WTC11 (cell line): ENCODE measurements at regions not wholly inside any gene's neighbourhood (a gene's known extent, or its start where the extent isn't known, plus 50 kb on each side); places are given as distances from the start of the nearest gene placed in this dataset.

Source experiments
- ATAC-seq: fragments of 200-7000 bp; cut with Tn5 transposase; 2 replicates; pipeline ENCODE4 v1.10.0; 2021; ENCODE audit warnings: mild to moderate bottlenecking, moderate library complexity
- CTCF ChIA-PET: fragments of 300-600 bp; sonication (Branson Sonifier 250); formaldehyde crosslinking; loops from one replicate; lab custom pipeline; 2021; ENCODE audit warnings: antibody characterized with exemption; lab: Charles Lee
- POLR2A ChIA-PET: fragments of 350-600 bp; sonication (Branson Sonifier 250); formaldehyde crosslinking; loops from one replicate; lab custom pipeline; 2021; ENCODE audit warnings: antibody characterized with exemption; lab: Charles Lee
- DNase-seq: peaks from one replicate; pipeline ENCODE4 v3.0.0; 2021; ENCODE audit warnings: low spot score
- H3K27ac Mint-ChIP-seq: 2 replicates; pipeline ENCODE4 v1.8.0; 2021; ENCODE audit warnings: mixed read lengths
- H3K27me3 Mint-ChIP-seq: 2 replicates; pipeline ENCODE4 v1.8.0; 2021; ENCODE audit warnings: low read depth, mild to moderate bottlenecking, moderate library complexity, mixed read lengths
- H3K36me3 Mint-ChIP-seq: 2 replicates; pipeline ENCODE4 v1.8.0; 2021; ENCODE audit warnings: mixed read lengths
- H3K4me1 Mint-ChIP-seq: 2 replicates; pipeline ENCODE4 v1.8.0; 2022; ENCODE audit warnings: mixed read lengths
- H3K4me3 Mint-ChIP-seq: 2 replicates; pipeline ENCODE4 v1.8.0; 2021; ENCODE audit warnings: mild to moderate bottlenecking, moderate library complexity, mixed read lengths
- H3K9me3 Mint-ChIP-seq: 2 replicates; pipeline ENCODE4 v1.8.0; 2021; ENCODE audit warnings: mixed read lengths
- ATF1 ChIP-seq: sonication (generic); formaldehyde crosslinking; IDR thresholded peaks from 2 replicates; pipeline ENCODE4 v1.8.1; 2023; ENCODE audit warnings: mild to moderate bottlenecking, moderate library complexity, missing genetic modification reagents
- ESRRA ChIP-seq: sonication (generic); formaldehyde crosslinking; IDR thresholded peaks from 2 replicates; pipeline ENCODE4 v1.8.1; 2022; ENCODE audit warnings: mild to moderate bottlenecking, missing genetic modification reagents, borderline replicate concordance
- FOXK1 ChIP-seq: sonication (generic); formaldehyde crosslinking; IDR thresholded peaks from 2 replicates; pipeline ENCODE4 v1.8.0; 2022; ENCODE audit warnings: mild to moderate bottlenecking, moderate library complexity, missing genetic modification reagents
- FOXP1 ChIP-seq: sonication (generic); formaldehyde crosslinking; IDR thresholded peaks from 2 replicates; pipeline ENCODE4 v1.8.0; 2022; ENCODE audit warnings: missing genetic modification reagents, mild to moderate bottlenecking, moderate library complexity, borderline replicate concordance
- GRHL2 ChIP-seq: fragments of 250-450 bp; sonication (Bioruptor Pico); IDR thresholded peaks from 2 replicates; pipeline ENCODE4 v1.8.0; 2022; ENCODE audit warnings: mild to moderate bottlenecking, moderate library complexity; ENCODE audit not compliant: insufficient replicate concordance, severe bottlenecking
- NR1H2 ChIP-seq: sonication (generic); formaldehyde crosslinking; IDR thresholded peaks from 2 replicates; pipeline ENCODE4 v1.9.0; 2021; ENCODE audit warnings: mild to moderate bottlenecking, moderate library complexity, missing genetic modification reagents
- RORB ChIP-seq: fragments of 250-450 bp; sonication (Bioruptor Pico); IDR thresholded peaks from 2 replicates; pipeline ENCODE4 v1.9.0; 2021; ENCODE audit warnings: mild to moderate bottlenecking
- SOX15 ChIP-seq: fragments of 250-450 bp; sonication (Bioruptor Pico); IDR thresholded peaks from 2 replicates; pipeline ENCODE4 v1.9.0; 2021; ENCODE audit warnings: mild to moderate bottlenecking
- TCF7 ChIP-seq: sonication (generic); formaldehyde crosslinking; IDR thresholded peaks from 2 replicates; pipeline ENCODE4 v1.8.0; 2022; ENCODE audit warnings: mild to moderate bottlenecking, low read depth, missing genetic modification reagents, moderate library complexity
- TEAD1 ChIP-seq: sonication (generic); formaldehyde crosslinking; IDR thresholded peaks from 2 replicates; pipeline ENCODE4 v1.8.0; 2022; ENCODE audit warnings: mild to moderate bottlenecking, missing genetic modification reagents
- TP53 ChIP-seq: sonication (generic); formaldehyde crosslinking; IDR thresholded peaks from 2 replicates; pipeline ENCODE4 v1.8.1; 2023; ENCODE audit warnings: mild to moderate bottlenecking, missing genetic modification reagents
- ZBTB21 ChIP-seq: sonication (generic); formaldehyde crosslinking; IDR thresholded peaks from 2 replicates; pipeline ENCODE4 v1.8.1; 2023; ENCODE audit warnings: mild to moderate bottlenecking, missing genetic modification reagents, borderline replicate concordance
- TF ChIP-seq, protein P1 (sequence below): fragments of 200-600 bp; IDR thresholded peaks from 2 replicates; pipeline ENCODE4 v1.8.0; 2022; ENCODE audit warnings: antibody characterized with exemption
- TF ChIP-seq, protein P2 (sequence below): sonication (generic); formaldehyde crosslinking; IDR thresholded peaks from 2 replicates; pipeline ENCODE4 v1.8.1; 2022; ENCODE audit warnings: mild to moderate bottlenecking, moderate library complexity, missing genetic modification reagents
- TF ChIP-seq, protein P3 (sequence below): sonication (generic); formaldehyde crosslinking; IDR thresholded peaks from 2 replicates; pipeline ENCODE4 v1.8.0; 2022; ENCODE audit warnings: mild to moderate bottlenecking, missing genetic modification reagents
- TF ChIP-seq, protein P4 (sequence below): sonication (generic); formaldehyde crosslinking; conservative IDR thresholded peaks from 2 replicates; pipeline ENCODE4 v1.8.1; 2023; ENCODE audit warnings: mild to moderate bottlenecking, low read depth, missing genetic modification reagents, moderate library complexity
- TF ChIP-seq, protein P5 (sequence below): sonication (generic); formaldehyde crosslinking; IDR thresholded peaks from 2 replicates; pipeline ENCODE4 v1.8.0; 2023; ENCODE audit warnings: mild to moderate bottlenecking, missing genetic modification reagents

DNA sequence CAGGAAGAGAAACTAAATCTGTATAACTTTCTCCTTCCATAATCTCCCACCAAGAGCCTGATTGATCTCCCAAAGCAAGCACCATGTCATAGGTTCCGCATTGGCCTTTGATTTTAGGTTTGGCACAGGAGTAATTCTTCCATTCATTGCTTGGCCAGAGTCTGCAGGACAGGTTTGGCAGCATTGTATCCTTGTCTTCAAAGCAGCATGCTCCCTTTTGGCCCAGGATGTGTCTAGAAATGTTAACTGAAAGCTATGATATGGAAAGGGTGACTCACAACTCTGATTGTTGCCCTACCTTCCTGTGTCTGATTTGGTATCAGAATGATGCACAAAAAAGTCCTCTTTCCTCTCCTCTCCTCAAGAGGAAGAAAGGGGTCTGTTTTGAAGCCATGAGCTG, 824.3 kb upstream of the PRMT6 start:
- no peak for ATAC-seq
- CTCF ChIA-PET = no interaction called here
- DNase-seq = no peak
- TF ChIP-seq NR1H2 (CRISPR knock-in tag) (no peak), TEAD1 (no peak), RORB (CRISPR knock-in tag) (no peak)
- TF ChIP-seq, protein P1, sequence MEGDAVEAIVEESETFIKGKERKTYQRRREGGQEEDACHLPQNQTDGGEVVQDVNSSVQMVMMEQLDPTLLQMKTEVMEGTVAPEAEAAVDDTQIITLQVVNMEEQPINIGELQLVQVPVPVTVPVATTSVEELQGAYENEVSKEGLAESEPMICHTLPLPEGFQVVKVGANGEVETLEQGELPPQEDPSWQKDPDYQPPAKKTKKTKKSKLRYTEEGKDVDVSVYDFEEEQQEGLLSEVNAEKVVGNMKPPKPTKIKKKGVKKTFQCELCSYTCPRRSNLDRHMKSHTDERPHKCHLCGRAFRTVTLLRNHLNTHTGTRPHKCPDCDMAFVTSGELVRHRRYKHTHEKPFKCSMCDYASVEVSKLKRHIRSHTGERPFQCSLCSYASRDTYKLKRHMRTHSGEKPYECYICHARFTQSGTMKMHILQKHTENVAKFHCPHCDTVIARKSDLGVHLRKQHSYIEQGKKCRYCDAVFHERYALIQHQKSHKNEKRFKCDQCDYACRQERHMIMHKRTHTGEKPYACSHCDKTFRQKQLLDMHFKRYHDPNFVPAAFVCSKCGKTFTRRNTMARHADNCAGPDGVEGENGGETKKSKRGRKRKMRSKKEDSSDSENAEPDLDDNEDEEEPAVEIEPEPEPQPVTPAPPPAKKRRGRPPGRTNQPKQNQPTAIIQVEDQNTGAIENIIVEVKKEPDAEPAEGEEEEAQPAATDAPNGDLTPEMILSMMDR = no peak
- TF ChIP-seq, protein P2, sequence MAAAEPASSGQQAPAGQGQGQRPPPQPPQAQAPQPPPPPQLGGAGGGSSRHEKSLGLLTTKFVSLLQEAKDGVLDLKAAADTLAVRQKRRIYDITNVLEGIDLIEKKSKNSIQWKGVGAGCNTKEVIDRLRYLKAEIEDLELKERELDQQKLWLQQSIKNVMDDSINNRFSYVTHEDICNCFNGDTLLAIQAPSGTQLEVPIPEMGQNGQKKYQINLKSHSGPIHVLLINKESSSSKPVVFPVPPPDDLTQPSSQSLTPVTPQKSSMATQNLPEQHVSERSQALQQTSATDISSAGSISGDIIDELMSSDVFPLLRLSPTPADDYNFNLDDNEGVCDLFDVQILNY (CRISPR knock-in tag) = no peak
- TF ChIP-seq, protein P3, sequence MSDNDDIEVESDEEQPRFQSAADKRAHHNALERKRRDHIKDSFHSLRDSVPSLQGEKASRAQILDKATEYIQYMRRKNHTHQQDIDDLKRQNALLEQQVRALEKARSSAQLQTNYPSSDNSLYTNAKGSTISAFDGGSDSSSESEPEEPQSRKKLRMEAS = no peak
- TF ChIP-seq, protein P4, sequence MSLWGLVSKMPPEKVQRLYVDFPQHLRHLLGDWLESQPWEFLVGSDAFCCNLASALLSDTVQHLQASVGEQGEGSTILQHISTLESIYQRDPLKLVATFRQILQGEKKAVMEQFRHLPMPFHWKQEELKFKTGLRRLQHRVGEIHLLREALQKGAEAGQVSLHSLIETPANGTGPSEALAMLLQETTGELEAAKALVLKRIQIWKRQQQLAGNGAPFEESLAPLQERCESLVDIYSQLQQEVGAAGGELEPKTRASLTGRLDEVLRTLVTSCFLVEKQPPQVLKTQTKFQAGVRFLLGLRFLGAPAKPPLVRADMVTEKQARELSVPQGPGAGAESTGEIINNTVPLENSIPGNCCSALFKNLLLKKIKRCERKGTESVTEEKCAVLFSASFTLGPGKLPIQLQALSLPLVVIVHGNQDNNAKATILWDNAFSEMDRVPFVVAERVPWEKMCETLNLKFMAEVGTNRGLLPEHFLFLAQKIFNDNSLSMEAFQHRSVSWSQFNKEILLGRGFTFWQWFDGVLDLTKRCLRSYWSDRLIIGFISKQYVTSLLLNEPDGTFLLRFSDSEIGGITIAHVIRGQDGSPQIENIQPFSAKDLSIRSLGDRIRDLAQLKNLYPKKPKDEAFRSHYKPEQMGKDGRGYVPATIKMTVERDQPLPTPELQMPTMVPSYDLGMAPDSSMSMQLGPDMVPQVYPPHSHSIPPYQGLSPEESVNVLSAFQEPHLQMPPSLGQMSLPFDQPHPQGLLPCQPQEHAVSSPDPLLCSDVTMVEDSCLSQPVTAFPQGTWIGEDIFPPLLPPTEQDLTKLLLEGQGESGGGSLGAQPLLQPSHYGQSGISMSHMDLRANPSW (CRISPR knock-in tag) = no peak
- POLR2A ChIA-PET = no interaction called here
- no peaks in the 10 kb centered on the region for H3K36me3 Mint-ChIP-seq
- H3K27me3 Mint-ChIP-seq = no peaks in the 10 kb centered on the region
- H3K9me3 Mint-ChIP-seq = no peaks in the 10 kb centered on the region
- H3K4me3 Mint-ChIP-seq = no peak overlapping the region
- no peaks in the 10 kb centered on the region for H3K4me1 Mint-ChIP-seq
- H3K27ac Mint-ChIP-seq = no peak overlapping the region

DNA sequence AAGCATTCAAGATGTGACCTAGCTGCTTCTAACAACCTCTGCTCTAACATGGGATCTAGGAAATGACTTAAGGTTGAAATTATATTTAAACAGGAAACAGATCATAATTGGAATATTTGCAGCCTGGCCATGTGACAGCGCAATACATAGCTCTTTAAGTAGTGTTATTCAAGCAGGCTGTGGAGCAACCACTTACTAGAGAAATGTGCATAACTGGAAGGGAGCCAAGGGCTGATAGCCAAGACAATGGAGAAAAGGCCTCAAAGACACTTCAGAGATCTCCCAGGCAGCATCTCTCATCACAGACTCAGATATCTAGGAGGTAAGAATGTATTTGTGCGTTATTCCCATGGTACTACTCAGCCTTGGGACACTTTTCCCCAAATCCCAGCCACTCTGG, 823.0 kb upstream of the PRMT6 start:
- DNase-seq = no peak
- CTCF ChIA-PET = no interaction called here
- no peaks in the 10 kb centered on the region; the same call in none of the 2 replicates for H3K27me3 Mint-ChIP-seq
- POLR2A ChIA-PET = no interaction called here
- no peaks in the 10 kb centered on the region for H3K4me1 Mint-ChIP-seq
- no peak for ATAC-seq
- no peak overlapping the region for H3K4me3 Mint-ChIP-seq
- H3K9me3 Mint-ChIP-seq = no peaks in the 10 kb centered on the region
- H3K36me3 Mint-ChIP-seq = no peaks in the 10 kb centered on the region
- TF ChIP-seq, protein P5, sequence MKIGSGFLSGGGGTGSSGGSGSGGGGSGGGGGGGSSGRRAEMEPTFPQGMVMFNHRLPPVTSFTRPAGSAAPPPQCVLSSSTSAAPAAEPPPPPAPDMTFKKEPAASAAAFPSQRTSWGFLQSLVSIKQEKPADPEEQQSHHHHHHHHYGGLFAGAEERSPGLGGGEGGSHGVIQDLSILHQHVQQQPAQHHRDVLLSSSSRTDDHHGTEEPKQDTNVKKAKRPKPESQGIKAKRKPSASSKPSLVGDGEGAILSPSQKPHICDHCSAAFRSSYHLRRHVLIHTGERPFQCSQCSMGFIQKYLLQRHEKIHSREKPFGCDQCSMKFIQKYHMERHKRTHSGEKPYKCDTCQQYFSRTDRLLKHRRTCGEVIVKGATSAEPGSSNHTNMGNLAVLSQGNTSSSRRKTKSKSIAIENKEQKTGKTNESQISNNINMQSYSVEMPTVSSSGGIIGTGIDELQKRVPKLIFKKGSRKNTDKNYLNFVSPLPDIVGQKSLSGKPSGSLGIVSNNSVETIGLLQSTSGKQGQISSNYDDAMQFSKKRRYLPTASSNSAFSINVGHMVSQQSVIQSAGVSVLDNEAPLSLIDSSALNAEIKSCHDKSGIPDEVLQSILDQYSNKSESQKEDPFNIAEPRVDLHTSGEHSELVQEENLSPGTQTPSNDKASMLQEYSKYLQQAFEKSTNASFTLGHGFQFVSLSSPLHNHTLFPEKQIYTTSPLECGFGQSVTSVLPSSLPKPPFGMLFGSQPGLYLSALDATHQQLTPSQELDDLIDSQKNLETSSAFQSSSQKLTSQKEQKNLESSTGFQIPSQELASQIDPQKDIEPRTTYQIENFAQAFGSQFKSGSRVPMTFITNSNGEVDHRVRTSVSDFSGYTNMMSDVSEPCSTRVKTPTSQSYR = no peak
- no peak for TF ChIP-seq FOXK1 (CRISPR knock-in tag)
- no peak for TF ChIP-seq TP53 (CRISPR knock-in tag)
- no peak for TF ChIP-seq ZBTB21
- TF ChIP-seq GRHL2 (CRISPR knock-in tag) = no peak
- TF ChIP-seq SOX15 = no peak
- no peak for TF ChIP-seq FOXP1 (CRISPR knock-in tag)
- no peak for TF ChIP-seq TCF7 (CRISPR knock-in tag)
- TF ChIP-seq ATF1 (CRISPR knock-in tag) = no peak
- TF ChIP-seq ESRRA (CRISPR knock-in tag) = no peak
- H3K27ac Mint-ChIP-seq = no peak overlapping the region
